ENCODE measurements at regions not wholly inside any gene's neighbourhood (a gene's known extent, or its start where the extent isn't known, plus 50 kb on each side); places are given as distances from the start of the nearest gene placed in this dataset.
"Not testable (repeated sequence)": the region's sequence is repeated elsewhere in the genome, so short reads cannot be mapped to it uniquely, and the experiment has no call there.

DNA sequence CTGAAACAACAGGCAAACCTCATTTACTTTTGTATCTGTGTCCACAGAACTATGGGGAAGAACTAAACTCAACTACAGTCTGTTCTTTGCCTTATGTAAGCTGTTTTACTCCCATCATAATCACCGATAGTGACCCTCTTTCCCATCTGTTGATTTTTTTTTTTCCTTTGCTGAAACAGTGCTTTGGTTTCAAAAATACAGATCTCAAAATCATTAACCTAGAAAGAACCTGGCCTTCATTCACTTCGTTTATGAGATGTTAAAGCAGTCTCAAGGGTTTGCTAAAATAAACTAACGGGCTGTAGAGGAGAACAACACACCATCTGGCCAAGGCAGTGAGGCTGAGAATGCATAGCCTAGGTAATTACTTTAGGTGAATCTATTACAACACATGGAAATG, 706.6 kb upstream of the ZNF608 start:
- no peak for DNase-seq

DNA sequence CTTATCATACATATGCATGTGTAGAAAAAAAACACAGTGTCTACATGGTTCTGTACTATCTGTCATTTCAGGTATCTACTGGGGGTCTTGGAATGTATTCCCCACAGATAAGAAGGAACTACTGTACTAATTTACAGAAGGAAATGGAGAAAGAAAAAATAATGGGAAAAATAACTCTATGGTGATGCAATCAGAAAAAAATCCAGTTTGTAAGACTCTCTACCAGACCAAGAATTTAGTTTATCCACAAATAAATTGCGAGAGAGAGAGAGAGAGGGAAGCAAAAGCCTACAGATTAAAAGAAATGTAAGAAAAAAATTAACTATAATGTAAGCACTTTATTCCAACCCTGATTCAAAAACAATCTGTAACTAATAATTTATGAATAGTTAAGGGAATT, 708.6 kb upstream of the ZNF608 start:
- no peak for DNase-seq

DNA sequence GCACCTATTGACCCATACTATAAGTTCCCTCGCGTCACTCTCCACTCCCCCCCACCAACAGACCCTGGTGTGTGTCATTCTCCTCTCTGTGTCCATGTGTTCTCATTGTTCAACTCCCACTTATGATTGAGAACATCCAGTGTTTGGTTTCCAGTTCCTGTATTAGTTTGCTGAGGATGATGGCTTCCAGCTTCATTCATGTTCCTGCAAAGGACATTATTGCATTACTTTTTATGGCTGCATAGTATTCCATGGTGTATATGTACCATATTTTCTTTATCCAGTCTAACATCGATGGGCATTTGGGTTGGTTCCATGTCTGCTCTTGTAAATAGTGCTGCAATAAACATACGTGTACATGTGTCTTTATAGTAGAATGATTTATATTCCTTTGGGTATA, 709.6 kb upstream of the ZNF608 start:
- not testable (repeated sequence) for DNase-seq

DNA sequence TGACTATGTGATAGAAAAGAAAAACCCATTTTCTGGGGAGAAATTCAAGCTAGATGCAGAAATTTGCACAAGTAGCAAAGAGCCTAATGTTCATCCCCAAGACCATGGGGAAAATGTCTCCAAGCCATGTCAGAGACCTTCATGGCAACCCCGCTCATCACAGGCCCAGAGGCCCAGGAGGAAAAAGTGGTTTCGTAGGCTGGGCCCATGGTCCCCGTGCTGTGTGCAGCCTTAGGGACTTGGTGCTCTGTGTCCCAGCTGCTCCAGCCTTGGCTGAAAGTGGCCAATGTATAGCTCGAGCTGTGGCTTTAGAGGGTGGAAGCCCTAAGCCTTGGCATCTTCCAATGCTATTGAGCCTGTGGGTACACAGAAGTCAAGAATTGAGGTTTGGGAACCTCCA, 711.2 kb upstream of the ZNF608 start:
- no peak for DNase-seq

DNA sequence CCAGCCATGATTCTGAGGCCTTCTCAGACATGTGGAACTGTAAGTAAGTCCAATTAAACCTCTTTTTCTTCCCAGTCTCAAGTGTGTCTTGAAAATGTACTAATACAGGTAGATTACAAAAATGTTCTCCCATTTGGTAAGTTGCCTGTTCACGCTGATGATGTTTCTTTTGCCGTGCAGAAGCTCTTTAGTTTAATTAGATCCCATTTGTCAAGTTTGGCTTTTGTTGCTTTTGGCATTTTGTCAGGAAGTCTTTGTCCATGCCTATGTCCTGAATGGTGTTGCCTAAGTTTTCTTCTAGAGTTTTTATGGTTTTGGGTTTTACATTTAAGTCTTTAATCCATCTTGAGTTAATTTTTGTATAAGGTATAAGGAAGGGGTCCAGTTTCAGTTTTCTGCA, 712.5 kb upstream of the ZNF608 start:
- not testable (repeated sequence) for DNase-seq

DNA sequence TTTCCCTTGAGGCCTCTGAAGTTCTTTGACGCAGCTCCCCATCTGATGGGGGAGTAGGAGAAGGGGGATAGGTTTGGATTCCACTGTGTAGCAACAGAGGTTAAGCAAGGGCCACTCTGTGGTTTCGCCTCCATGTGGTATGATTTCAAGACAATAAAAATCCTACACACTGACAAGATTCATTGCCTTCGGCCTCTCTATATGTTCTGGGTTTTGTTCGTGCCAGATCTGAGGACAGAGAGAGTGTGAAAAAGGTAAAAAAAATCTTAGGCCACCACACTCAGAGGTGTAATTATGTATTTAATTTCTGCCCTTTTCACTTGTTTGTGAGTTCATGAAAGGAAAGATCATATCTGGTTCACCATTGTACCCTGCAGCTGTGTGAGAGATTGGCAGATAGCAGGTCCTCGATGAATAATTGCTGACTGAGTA, 715.2 kb upstream of the ZNF608 start:
- DNase-seq, result no peak

DNA sequence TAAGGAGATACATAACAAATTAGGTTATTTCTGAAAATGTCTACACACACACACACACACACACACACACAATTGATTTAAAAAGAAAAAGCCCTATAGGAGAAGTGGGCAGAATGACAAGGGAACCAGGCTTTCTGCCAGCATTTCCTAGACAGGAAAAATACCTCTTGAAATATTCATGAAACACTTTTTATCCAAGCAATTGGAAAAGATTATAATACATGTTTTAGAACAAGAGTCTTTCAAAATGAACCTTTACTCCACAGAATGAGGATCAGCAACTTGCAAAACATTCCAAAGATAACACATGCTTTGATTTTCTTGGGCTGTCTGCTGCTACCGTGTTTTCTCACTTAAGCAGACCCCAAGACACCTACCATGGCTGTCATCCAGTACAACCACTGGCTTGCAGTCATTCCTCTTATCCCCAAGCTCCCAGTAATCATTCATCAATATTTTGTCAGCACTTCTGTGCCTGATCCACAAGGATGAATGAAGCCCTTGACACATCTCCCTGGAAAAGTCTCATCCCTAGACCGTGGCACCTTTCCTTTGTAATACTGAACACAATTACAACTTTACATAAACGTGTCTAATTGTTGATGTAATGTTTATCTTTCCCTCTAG, 717.1 kb upstream of the ZNF608 start:
- no peak for DNase-seq

DNA sequence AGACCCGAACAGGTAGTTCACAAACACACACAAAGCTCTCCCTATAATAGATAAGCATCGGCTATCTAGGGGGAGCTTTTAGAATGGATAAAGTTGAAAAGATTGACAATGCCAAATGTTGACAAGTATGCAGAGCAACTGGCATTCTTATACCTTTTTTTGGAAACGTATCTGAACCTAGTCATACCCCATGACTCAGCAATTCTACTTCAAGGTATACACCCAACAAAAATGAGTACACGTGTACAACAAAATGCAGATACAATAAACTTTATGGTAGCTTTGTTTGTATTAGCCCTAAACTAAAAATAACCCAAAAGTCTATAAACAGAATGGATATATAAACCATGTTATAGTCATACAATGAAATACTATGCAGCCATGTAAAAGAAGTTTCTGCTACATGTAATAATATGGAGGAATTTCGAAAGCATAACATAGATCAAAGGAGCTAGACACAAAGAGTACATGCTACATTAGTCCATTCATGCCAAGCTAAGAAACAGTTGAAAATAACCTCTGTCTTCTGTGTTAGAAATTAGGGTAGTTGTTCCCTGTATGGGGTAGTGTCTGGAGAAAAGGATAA, 718.5 kb upstream of the ZNF608 start:
- no peak for DNase-seq

DNA sequence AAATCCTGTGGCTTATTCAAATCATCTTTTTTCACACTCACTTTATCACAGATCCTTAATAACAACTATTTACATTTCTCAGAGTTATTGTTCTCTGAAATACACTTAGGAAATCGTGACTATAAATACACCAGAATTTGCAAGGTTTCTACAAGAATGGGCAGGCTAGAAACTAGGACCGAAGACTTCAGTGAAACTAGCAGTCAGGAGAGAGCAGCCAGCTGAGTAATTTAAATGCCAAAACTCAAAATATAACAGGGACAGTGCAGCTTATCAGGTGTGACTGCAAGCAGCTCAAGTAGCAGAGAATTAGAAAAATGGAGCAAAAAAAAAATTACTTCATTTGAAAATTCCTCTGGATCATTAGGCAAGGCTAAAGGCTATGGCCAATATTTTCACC, 719.3 kb upstream of the ZNF608 start:
- DNase-seq, result no peak

DNA sequence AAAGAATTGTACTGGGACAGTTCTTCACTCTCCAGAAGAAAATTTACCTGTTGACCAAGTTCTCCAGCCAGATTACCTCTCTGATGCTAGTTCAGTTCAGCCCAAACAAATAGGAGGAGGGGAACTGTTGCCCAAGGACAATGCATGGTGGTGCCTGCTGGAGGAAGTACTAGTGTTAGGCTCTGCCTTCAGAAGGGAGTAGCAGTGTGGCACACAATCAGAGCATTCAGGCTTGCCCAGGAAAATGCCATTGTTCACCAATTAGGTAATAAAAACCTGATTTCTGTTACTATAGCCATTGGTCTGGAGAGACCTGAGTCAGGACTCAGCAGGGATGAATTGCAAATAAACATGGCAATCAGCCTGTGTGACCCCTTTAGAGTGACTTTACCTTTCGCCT, 720.8 kb upstream of the ZNF608 start:
- DNase-seq, result no peak

DNA sequence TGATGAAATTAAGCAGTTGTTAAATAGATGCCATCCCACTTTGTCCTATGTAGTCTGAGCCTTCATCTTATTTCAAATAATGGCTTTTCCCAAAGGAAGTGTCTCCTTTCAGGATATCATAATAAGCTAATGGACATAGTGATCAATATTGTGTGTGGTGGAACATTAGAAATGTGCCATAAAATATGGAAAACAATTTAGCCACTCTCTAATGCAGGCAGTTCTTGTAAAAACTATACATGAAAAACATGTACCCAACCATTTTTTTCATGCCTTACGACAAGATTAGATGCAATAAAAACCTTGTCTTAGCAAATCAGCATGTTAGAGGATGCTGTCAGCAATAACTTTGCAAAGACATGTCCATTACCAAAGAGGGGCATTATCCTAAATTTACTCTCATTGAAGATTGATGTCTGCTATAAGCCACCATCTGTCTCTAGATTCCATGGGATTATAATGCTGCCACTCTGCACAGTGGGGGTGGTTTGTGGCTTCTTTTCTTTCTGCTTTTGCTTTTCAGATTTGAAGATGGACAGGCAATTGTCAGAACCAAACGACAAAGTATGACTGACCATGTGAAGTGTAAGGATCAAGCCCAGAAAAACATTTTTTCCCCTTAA, 724.0 kb upstream of the ZNF608 start:
- no peak for DNase-seq

DNA sequence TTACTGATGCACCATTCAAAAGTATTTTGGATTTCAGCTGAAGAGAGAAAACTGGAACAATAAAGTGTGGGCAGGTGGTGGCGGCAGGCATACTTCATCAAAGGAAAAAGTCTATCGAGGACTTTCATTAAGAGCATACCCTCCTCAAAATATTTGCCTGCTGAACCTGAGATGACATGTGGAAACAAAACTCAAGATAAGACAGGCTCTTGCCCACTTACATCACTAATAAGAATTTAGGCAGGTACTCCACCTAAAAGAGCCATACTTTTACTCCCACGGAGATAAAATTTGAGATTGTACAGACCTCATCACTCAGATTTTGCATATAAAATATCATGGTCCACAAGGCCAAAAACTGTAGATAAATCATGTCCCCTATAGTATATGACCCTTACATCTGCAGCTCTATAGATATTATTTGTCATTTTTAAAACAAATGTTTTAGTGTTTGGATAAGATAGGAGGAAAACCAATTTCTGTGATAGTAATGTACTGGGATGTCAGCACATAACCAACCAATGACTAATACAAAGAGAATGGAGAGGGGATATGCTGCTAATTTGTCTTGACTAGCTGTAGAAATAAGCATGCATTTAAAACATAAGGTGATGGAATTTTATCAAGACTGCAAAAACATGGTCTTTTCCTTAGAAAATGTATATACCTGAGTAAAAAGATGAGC, 730.6 kb upstream of the ZNF608 start:
- no peak for DNase-seq

DNA sequence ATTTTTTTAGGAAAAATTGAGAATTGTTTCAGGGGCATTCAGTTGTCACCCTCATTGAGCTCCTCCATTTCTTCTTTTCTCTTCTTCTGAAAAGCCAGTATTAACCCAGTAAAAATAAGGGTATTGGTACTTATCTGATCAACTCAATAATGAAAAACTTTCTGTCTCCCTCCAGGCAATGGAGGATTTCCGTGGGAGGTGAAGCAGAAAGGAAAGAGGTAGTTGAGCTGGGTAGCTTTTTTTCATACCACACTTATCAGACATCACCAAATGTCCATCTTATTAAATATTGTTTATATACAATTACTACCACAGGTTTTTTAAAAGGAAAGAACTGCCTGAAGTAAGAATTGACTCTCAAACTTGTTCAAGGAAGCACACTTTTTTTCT, 731.1 kb upstream of the ZNF608 start:
- no peak for DNase-seq

DNA sequence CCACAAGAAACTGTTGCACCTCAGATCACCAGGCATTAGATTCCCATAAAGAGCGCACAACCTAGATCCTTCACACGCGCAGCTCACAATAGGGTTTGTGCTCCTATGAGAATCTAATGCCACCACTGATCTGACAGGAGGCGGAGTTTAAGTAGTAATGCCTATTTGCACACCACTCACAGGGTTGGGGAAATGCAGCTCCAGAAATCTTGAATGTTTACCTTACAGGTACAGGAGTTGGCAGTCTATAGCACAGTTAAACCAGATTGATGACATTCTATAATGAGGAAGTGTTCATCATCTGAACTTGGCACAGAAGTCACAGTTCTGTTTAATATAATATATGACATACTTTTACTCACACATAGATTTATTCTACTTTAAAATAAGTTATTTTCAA, 732.2 kb upstream of the ZNF608 start:
- no peak for DNase-seq

DNA sequence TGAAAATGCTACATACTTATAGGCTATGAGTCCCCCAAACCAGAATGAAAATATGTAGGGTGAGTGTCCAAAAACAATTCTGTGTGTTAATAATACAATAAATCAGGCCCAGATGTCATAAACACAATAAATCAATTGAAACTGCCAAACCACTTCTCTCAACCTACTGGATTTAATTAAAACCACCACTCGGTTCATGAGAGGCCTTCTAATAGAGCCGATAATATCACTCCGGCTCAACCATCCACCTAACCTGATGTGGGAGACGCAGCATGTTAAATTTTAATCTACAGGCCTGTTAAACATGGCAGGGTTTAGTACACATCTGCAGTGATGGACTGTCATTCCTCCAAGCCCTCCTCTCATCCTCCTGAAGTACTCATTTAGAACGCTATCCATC, 734.5 kb upstream of the ZNF608 start:
- no peak for DNase-seq

DNA sequence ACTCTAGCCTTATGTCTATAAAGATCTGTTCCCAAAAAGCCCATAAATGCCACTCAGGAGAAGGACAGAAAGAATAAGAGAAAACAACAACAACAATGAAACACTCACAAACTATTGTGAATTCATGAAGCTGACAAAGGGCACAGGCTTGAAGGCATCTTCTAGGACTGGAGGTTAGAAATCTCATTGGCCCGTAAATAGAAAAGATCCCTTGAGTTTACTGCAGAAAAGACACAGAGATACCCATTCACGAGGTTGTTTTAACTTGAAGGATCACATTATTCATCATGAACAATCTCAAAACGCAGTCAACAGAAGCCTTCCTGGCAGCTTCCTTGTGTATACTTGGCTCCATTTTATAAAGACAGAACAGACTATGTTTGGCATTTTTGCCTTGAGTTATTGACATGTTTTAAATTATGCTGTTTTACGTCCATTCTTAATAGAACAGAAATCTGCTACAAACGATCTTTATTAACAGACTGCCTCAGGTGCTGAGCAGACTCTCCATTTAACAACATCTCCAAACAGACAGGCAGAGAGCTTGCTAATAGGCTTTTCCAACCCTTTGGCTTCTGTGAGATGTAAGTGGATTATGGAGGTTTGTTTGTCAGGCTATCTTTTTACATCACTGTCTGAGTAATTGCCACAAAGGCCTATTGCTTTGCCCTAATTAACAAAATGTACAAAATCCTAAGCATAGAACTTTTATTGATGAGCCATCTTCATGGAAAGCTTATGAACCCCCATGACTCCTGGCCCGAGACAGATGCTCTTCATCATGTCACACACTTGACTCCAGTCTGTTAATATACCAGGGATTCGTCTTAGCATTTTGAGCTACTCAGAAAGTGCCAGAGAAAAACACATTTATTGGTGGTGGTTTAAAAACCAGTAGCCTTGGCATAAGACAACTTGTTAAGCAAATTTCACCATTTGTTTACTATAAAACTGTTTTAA, 735.3 kb upstream of the ZNF608 start:
- no peak for DNase-seq

DNA sequence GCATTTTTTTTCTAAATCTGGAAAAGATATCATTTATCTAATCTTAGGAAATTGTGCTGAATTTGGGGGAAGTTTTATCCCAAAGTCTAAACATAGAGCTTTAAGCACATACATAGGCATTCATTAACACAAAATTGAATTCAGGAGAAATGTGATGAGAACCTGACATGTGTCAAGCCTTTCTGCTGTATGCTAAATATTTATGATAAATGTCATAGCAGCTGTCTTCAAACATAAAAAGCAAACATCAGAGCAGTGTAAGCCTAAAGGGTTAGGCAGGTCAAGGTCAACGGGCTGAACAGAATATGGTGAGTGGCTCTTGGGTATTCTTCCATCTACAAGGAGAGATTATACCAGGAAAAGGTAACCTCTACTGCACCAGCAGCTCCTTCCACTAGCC, 737.2 kb upstream of the ZNF608 start:
- no peak for DNase-seq

DNA sequence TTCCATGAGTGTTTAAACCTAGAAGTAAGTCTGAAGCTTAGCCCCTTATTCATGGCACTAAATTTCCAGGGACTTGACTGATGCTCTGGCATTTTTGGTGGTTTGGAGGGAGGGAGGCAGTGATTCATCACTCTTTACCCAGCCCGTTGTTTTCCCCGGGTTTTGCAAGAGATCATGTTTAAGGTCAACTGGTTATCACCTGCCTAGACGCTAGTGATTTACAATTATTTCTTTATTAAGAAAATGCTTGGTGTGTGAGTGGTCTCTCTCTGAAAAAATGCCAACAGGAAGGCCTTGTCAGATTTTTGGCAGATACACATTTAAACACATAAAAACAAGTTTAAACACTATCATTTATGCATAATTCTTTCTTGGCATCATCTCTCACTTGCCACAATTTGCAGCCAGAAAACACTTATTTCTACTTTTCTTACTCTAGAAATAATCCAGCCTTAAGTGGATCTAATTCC, 737.9 kb upstream of the ZNF608 start:
- DNase-seq, result no peak

DNA sequence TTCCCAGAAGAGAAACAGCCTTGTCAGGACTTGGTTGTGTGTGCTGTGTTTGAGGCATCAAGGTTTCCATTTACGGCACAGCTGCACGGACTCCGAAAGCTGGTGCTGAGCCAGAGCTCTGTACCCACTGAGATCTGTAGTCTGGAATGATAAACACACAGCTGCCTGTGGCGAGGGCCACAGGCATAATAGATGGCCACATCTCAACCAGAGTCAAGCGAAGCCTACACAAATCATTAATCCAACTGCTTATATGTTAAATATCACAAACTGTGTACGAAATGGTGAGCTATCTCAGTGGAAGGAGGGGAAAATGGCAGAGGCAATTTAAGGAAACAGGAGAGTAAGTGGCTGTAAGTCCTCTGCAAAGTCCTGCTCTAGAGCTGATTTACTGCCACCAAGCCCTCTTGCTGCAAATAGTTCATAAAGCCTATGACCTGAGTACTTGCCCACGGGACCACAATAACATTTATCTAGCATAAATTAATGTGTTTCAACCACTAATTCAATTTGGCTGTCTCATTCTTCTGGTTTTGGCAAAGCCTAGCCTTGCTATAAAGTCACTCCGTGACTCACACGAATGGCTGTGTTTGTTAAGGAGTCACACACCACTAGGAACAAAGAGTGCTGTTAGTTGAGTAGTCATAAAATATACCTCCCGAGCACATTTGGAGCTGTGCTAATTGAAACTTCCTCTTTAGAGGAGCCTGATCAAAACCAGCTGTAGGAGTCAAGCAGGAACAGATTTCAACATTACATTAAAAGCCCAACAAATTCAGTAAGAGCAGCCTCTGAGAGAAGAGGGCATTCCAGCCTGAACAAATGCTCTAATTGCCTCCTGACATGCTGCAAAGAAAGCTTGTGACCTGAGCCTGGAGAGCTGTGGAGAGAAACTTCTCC, 738.6 kb upstream of the ZNF608 start:
- DNase-seq, result no peak

DNA sequence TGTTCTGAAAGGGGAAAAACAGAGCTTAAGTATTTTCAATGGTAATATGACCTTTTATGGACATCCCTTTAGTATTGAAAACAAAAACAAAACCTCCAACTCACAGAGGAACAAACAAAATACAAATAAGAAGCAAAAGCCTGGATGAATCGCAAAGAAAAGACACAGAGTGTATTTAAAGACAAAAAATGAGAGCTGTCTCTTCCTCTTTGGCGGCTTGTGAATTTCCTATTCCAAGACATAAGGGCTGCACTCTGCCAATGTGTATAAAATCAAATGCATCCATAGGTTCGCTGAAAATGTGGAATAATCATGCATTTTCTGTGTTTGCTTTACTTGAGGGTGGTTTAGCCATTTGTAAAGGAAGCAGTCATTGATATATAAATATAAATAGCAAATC, 739.3 kb upstream of the ZNF608 start:
- DNase-seq, result no peak

DNA sequence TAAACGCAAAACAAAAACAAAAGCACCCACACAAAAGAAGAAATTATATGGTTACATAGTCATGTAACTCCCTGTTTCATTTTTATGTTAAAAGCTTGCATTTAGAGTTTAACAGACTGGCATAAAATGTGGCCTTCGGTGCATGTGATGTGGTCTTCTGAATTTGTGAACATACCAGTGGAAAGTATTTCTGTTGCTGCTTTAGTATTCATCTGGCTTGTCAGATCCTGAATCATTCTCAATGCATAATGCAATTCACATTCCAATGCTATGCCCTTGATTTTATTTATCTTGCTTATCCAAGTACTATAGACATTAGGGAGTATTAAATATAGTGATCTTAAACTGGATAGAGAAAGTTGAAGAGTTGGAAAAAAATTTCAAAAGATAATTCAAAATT, 740.2 kb upstream of the ZNF608 start:
- no peak for DNase-seq

DNA sequence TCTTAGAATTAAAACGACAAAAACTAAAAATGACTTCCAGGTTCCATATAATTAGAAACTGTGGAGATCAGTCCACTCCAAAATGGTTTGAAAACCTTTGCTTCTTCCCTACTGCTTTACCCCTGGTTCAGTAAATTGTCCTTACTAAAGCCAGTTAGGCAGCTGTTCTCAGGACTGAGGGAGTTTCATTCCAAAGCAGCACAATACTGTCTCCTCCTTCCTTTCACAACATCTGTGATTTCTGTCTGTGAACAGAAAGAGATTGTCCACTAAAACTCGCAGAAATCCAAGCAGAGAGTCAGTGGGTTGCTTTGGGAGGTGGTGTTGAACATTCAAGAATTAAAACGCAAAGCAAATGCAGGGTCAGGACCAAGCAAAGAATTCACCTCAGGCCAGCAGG, 740.8 kb upstream of the ZNF608 start:
- no peak for DNase-seq

All from activated CD4-positive, alpha-beta T cell treated with anti-CD3 and anti-CD28 coated beads, Interleukin-2, amount 50 U/mL, for 48 hours (primary cell).